ENCODE measurements at regions not wholly inside any gene's neighbourhood (a gene's known extent, or its start where the extent isn't known, plus 50 kb on each side); places are given as distances from the start of the nearest gene placed in this dataset.

DNA sequence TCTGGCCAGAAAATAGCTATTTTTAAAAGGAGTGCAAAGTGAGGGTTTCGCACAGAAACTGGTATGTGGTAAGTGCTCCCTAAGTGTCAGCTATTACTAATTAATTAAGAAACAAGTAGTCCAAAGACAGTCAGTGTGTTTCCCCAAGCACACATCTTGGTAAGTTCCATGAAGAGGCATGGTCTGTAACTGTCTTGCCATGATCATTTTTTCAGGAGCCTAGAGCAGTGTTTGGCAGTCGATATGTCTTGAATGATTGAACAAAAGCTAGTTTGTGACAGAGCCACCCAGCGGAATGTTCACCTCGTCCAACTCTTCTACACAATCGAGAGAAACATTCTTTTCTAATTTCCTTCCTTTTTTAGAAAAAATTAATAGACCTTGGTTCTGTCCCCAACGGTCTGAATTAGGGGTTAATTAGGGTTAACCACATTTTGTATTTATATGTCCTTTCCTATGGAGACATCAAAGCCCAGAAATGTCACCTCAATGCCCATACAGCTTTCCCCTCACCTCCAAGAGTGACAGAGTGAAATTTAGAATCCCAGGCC, 57.6 kb upstream of the FTH1 start:
- TF ChIP-seq CTCF (IDR thresholded peaks at IDR 0.05; ENCODE audit: extremely low read depth in 1 of 2, insufficient read depth in 1 of 2, low read depth in 1 of 2, low read length in 2 of 2): no peak
- no peak for TF ChIP-seq MAX (IDR thresholded peaks at IDR 0.05; ENCODE audit: insufficient read depth, insufficient read length)
- no peak for TF ChIP-seq JUN (IDR thresholded peaks at IDR 0.05; ENCODE audit: borderline replicate concordance, insufficient read depth, insufficient read length, low read depth)
- TF ChIP-seq EZH2 (IDR thresholded peaks at IDR 0.05; ENCODE audit: borderline replicate concordance, low read depth, low read length, severe bottlenecking): no peak
- no peak for TF ChIP-seq GATA2 (IDR thresholded peaks at IDR 0.05; ENCODE audit: insufficient read depth, insufficient read length, low read depth, low read length)
- TF ChIP-seq FOS (IDR thresholded peaks at IDR 0.05; ENCODE audit: borderline replicate concordance, insufficient read depth, low read length): no peak
- TF ChIP-seq POLR2A (IDR thresholded peaks at IDR 0.05; ENCODE audit: low read depth, low read length): no peak
- TF ChIP-seq MYC (IDR thresholded peaks at IDR 0.05; ENCODE audit: low read depth, low read length): no peak

Measured in endothelial cell of umbilical vein (primary cell).